KMS-11 (cell line): ENCODE measurements at regions not wholly inside any gene's neighbourhood (a gene's known extent, or its start where the extent isn't known, plus 50 kb on each side); places are given as distances from the start of the nearest gene placed in this dataset.

ENCODE experiments used
- H2AFZ ChIP-seq: fragments of 200-600 bp; sonication (generic); 2 replicates; pipeline ENCODE4 v1.6.1; 2016; ENCODE audit warnings: antibody characterized with exemption, mixed run types, low read depth
- H3K27ac ChIP-seq: fragments of 200-600 bp; sonication (generic); 2 replicates; pipeline ENCODE4 v1.6.1; 2016; ENCODE audit warnings: mild to moderate bottlenecking, mixed run types
- H3K27me3 ChIP-seq: fragments of 200-600 bp; sonication (generic); 2 replicates; pipeline ENCODE4 v1.6.1; 2017; ENCODE audit warnings: mild to moderate bottlenecking, low read depth, mixed run types, moderate library complexity; ENCODE audit not compliant: insufficient read depth
- H3K36me3 ChIP-seq: fragments of 200-600 bp; sonication (generic); 2 replicates; pipeline ENCODE4 v1.6.1; 2017; ENCODE audit warnings: mild to moderate bottlenecking, mixed run types; ENCODE audit not compliant: insufficient read depth
- H3K4me1 ChIP-seq: fragments of 200-600 bp; sonication (generic); 2 replicates; pipeline ENCODE4 v1.6.1; 2016; ENCODE audit warnings: mild to moderate bottlenecking, low read depth, mixed run types; ENCODE audit not compliant: poor library complexity, severe bottlenecking
- H3K4me2 ChIP-seq: fragments of 200-600 bp; sonication (generic); 2 replicates; pipeline ENCODE4 v1.7.0; 2016; ENCODE audit warnings: mild to moderate bottlenecking, mixed run types
- H3K4me3 ChIP-seq: fragments of 200-600 bp; sonication (generic); IDR thresholded peaks from 2 replicates; pipeline ENCODE4 v1.6.1; 2017; ENCODE audit warnings: low read depth, low read length, mixed read lengths; ENCODE audit not compliant: insufficient read depth
- H3K79me2 ChIP-seq: fragments of 200-600 bp; sonication (generic); 2 replicates; pipeline ENCODE4 v1.6.1; 2016; ENCODE audit warnings: low read depth, mixed run types; ENCODE audit not compliant: insufficient read depth
- H3K9ac ChIP-seq: fragments of 200-600 bp; sonication (generic); 2 replicates; pipeline ENCODE4 v1.6.1; 2016; ENCODE audit warnings: mild to moderate bottlenecking, mixed run types
- H4K20me1 ChIP-seq: fragments of 200-600 bp; sonication (generic); 2 replicates; pipeline ENCODE4 v1.6.1; 2016; ENCODE audit warnings: mild to moderate bottlenecking, mixed run types; ENCODE audit not compliant: insufficient read depth
- CTCF ChIP-seq: fragments of 200-600 bp; sonication (generic); conservative IDR thresholded peaks from 2 replicates; pipeline ENCODE4 v1.6.1; 2017; ENCODE audit warnings: low read depth, mild to moderate bottlenecking, antibody characterized with exemption, low read length, moderate library complexity, mixed read lengths

GRCh38 chr15:39493424-39494067 lies 87.3 kb upstream of the THBS1 start:
- H3K36me3 ChIP-seq = no peaks in the 10 kb centered on the region
- no peaks in the 10 kb centered on the region for H3K4me1 ChIP-seq
- H3K9ac ChIP-seq = no peak overlapping the region
- H4K20me1 ChIP-seq = no peaks in the 10 kb centered on the region
- H2AFZ ChIP-seq = no peak overlapping the region
- H3K79me2 ChIP-seq = no peaks in the 10 kb centered on the region
- no peak overlapping the region for H3K4me3 ChIP-seq
- TF ChIP-seq CTCF = no peak
- H3K4me2 ChIP-seq = no peak overlapping the region
- no peaks in the 10 kb centered on the region for H3K27me3 ChIP-seq
- H3K27ac ChIP-seq = no peak overlapping the region

GRCh38 chr15:39494462-39494861 lies 86.4 kb upstream of the THBS1 start:
- Histone ChIP-seq H3K79me2 (no peaks in the 10 kb centered on the region), H3K4me2 (no peak overlapping the region), H3K27ac (no peak overlapping the region), H3K9ac (no peak overlapping the region), H4K20me1 (no peaks in the 10 kb centered on the region), H3K4me3 (no peak overlapping the region), H2AFZ (no peak overlapping the region), H3K4me1 (no peaks in the 10 kb centered on the region), H3K36me3 (no peaks in the 10 kb centered on the region), H3K27me3 (no peaks in the 10 kb centered on the region)
- no peak for TF ChIP-seq CTCF

- Histone ChIP-seq H3K4me1 (peaks cover 8% of the 10 kb centered on the region), H4K20me1 (no peaks in the 10 kb centered on the region), H3K27me3 (no peaks in the 10 kb centered on the region), H3K27ac (no peak overlapping the region), H3K79me2 (no peaks in the 10 kb centered on the region), H3K9ac (no peak overlapping the region), H3K4me2 (no peak overlapping the region), H2AFZ (no peak overlapping the region), H3K4me3 (no peak overlapping the region), H3K36me3 (no peaks in the 10 kb centered on the region)
- no peak for TF ChIP-seq CTCF
Observed at GRCh38 chr15:39495871-39496840, 84.7 kb upstream of the THBS1 start.

- H2AFZ ChIP-seq = no peak overlapping the region
- H3K9ac ChIP-seq = no peak overlapping the region
- no peak overlapping the region for H3K4me3 ChIP-seq
Observed at GRCh38 chr15:39497016-39497758, 83.7 kb upstream of the THBS1 start.

More at GRCh38 chr15:39497016-39497758, 83.7 kb upstream of the THBS1 start:
- no peak overlapping the region for H3K27ac ChIP-seq
- no peaks in the 10 kb centered on the region for H3K27me3 ChIP-seq
- H4K20me1 ChIP-seq = no peaks in the 10 kb centered on the region
- TF ChIP-seq CTCF = no peak
- no peaks in the 10 kb centered on the region for H3K36me3 ChIP-seq
- no peak overlapping the region for H3K4me2 ChIP-seq
- H3K4me1 ChIP-seq = peaks cover 18% of the 10 kb centered on the region
- H3K79me2 ChIP-seq = no peaks in the 10 kb centered on the region
